Stomach (tissue), 4 donors: ENCODE measurements at regions not wholly inside any gene's neighbourhood (a gene's known extent, or its start where the extent isn't known, plus 50 kb on each side); places are given as distances from the start of the nearest gene placed in this dataset.

Source experiments
- CTCF ChIP-seq, 7 experiments: fragments of 450-650 bp in 4 of 7; fragments of 200-600 bp in 3 of 7; sonication (generic) in 3 of 7; IDR thresholded peaks; one replicate each; pipeline ENCODE4 v1.5.1; 2016 to 2019; ENCODE audit warnings: antibody characterized with exemption in 7 of 7, control low read depth in 2 of 7, mild to moderate bottlenecking in 1 of 7
- EP300 ChIP-seq: sonication (generic); formaldehyde crosslinking; IDR thresholded peaks from one replicate; pipeline ENCODE4 v1.6.1; 2017; ENCODE audit warnings: antibody characterized with exemption
- POLR2A ChIP-seq, 4 donors: fragments of 450-650 bp; IDR thresholded peaks; one replicate each; pipeline ENCODE4 v1.6.1; 2016; ENCODE audit warnings: antibody characterized with exemption in 4 of 4, control low read depth in 2 of 4, mild to moderate bottlenecking in 1 of 4, moderate library complexity in 1 of 4

DNA sequence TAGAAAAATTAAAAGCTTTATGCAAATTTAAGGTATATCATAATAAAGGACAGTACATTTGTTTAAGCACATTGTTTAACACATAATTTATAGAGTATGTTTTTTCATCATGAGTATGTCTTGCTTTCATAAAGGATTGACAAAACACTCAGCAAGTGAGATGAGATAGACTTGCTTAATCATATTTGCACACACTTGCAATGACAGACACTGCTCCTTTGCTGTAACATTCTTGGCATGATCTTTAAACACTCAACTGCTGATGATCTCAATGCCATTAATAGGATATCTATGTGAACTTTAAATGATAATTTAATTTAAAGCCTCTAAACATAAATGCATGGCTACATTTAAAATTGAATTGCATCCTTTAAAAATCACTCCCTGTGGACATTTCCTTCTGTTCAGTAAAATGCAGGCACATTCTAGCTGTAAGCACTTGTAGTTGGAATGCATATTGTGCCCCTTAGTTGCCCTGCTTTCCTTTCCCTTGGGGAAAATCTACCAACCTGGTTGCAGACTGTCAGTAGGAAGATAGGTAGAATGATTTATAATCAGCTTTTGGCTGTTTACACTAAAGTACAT, 979.0 kb downstream of the TMTC2 start:
- TF ChIP-seq CTCF (IDR thresholded peaks at IDR 0.05) (no peak), EP300 (no peak), POLR2A (IDR thresholded peaks at IDR 0.05) (no peak)
